Hematopoietic multipotent progenitor cell (in vitro differentiated cells): ENCODE measurements at regions not wholly inside any gene's neighbourhood (a gene's known extent, or its start where the extent isn't known, plus 50 kb on each side); places are given as distances from the start of the nearest gene placed in this dataset.
"Not testable (repeated sequence)": the region's sequence is repeated elsewhere in the genome, so short reads cannot be mapped to it uniquely, and the experiment has no call there.

Experiments used
- DNase-seq, 3 donors: peaks; one replicate each; pipeline ENCODE4 v3.0.0-alpha.2; 2011 to 2015; ENCODE audit warnings: low read depth in 2 of 3, low spot score in 2 of 3

DNA sequence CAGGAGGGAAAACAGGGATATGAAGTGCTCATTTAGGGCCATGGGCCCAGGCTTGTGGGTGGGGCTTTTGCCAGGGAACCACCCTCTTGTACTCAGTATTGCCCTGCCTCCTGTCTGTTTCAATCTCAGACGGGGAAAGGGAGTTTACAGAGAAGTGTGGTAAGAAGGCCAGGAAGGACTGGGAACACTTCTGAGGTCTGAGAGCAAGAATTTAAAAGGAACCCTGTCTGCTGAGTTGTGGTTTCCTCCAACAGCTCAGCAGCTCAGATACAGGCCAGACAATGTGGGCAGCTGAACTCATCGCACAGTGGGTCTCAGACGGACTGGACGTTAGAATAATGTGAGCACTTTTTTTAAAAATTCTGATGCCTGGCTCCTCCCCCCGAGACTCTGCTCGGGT, 354.1 kb upstream of the ARID1B start:
- peak in 2 of 3 donors; percentile 54 to 66 for DNase-seq

DNA sequence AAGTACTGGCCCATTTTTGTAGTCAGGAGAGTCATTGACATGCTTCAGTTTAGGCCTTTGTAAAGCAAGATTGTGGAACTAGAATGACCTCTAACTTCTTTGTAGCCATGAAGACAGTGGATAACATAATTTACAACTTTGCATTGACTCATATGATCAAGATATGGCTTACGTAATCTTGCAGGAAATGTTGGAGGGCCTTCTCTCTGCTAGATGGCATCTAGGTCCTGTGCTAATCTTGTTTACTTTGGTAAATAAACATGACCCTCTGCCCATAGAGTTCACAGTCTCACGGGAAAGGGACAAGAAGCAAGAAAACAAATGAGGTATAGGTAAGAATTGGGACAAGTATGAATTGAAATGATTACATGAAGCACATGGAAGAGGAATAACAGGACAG, 355.2 kb upstream of the ARID1B start:
- no peak for DNase-seq

DNA sequence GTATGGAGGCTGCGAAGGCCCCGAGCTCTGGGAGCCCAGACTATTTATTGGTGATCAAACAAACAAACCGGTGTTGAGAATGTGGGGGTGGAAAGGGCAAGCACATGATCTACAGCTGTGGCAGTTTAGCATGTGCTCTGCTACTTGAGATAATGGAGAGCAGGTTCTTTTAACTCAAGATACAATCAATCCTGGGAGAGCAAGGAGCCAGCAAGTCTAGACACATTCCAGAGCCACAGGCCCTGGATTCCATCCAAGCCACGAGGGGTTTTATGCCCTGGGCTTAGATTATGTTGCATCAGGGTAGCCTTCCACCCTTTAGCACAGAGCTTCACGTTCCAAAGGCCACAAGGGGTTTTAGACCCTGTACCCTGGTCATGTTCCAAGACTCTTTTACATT, 355.9 kb upstream of the ARID1B start:
- not testable (repeated sequence) for DNase-seq

DNA sequence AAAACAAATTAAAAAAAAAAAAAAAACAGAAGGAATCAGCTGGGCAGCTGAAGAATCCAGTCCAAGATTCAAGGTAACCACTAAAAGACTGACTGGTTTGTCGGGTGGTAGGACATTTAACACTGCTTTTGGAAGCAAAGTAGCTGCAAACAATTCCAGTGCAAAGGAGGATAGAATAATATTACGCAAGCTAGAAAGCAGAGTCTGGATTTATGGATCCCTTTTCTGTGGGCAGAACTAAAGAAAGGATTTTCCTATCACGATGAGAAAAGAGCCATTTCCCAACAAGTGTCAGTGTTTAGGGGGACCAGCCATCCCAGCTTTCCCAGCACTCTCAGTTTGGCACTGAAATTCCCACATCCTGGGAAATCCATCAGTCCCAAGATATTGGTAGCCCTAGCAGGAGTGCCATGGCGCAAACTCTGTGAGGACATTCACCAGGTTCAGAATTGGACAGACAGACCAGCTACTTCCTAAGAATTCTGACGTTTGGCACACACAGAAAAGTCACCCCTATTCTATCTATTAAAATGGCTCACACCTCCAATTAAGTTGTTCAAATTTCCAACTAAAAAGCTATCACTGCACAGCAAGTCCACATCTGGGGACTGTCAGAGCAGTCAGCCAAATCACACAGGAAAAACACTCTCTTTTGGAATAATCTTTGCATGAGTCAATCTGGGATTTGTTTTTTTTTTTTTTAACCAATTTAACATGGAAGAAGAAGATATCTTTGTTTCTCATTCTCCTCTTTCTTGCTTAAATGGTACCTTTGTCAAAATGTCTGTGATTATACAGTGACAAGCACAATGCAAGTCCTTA, 356.8 kb upstream of the ARID1B start:
- DNase-seq, result no peak

DNA sequence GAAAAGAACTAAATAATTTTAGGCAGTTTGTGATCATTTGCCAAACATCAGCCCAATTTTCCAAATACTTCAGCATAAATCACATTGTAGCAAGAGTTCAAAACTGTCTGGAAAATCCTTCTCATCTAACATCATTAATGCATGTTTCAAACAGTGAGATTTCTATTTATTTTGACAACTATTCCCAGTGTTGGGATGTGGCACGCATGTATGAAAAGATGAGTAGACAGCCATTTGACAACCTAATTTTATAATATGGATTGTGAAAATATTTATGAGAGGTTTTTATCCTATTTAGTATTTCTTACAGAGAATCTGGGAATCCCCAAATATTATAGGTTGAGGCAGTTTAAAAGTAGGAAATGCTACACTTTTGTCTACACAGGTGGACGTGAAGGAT, 357.6 kb upstream of the ARID1B start:
- no peak for DNase-seq

DNA sequence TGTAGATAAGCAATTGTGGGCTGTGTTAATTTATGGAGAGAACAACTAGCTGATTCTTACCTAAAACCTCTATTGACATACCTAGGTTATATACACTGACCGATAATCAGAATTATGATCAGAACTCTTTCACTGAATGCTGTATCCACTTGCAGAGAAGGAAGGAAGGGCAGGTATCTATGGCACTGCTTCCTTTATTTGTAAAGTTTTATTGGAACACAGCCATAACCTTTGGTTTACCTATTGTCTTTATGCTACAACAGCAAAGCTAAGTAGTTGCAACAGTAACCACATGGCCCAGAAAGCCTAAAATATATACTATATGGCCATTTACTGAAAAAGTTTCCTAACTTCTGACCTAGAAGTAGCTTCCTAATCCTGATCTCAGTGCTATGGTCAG, 358.9 kb upstream of the ARID1B start:
- DNase-seq, result no peak

DNA sequence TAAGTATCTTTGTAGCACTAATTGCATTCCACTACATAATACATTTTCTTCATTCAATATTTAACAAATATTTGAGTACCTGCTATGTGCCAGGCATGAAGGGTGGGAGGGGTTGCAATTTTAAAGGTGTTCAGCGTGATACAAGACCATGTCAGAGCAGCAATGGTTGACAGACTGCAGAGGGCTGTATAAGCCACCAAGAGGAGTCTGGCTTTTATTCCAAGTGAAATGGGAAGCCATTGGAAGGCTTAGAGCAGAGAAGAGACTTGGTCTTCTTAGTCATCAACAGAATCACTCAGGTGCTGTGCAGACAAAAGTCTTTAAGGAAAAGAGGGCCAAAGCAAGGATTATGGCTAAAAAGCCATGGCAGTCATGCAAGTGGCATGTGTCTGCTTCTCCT, 360.8 kb upstream of the ARID1B start:
- DNase-seq, result no peak

DNA sequence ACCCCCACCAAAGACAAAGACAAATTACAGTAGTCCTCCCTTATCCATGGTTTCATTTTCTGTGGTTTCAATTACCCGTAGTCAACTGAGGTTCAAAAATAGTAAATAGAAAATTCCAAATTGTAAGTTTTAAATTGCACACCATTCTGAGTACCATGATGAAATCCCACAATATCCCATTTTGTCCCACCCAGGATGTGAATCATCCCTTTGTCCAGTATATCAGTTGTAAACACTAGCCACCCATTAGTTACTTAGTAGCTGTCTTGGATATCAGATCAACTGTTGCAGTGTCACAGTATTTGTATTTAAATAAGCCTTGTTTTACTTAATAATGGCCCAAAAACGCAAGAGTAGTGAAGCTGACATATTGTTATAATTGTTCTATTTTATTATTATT, 364.0 kb upstream of the ARID1B start:
- no peak for DNase-seq

DNA sequence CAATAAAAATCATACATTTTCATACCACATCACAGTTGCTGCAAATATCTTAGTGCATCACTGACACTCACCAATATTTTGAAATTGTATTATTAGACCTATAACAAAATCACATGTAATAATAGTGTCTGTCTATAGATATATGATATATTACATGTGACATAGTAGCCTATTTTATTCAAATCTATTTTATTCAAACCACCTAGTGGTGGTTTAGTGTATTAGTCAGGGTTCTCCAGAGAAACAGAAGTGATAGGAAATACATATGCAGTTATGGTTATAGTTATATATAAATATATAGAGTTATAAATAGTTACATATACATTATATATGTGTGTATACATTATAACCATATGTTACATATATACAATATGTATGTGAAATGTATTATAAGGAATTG, 366.5 kb upstream of the ARID1B start:
- DNase-seq, result no peak

DNA sequence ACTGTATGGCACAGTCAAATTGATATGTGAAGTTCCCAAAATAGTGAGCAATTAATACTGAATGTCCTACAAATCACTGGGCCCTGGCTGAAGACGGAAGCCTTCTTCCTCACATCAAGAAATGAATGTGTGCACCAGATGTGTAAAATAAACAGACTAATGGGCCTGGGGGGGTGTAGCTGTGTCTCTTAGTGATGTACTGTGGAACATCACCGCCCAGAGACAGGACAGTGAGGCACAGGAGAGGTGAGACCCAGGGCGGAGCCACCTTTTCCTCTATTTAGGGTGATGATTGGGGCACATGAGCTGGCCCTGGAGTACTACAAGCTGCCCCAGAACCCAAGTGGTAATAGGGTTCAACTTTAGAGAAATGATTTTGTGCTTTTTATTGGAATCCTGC, 368.5 kb upstream of the ARID1B start:
- no peak for DNase-seq

DNA sequence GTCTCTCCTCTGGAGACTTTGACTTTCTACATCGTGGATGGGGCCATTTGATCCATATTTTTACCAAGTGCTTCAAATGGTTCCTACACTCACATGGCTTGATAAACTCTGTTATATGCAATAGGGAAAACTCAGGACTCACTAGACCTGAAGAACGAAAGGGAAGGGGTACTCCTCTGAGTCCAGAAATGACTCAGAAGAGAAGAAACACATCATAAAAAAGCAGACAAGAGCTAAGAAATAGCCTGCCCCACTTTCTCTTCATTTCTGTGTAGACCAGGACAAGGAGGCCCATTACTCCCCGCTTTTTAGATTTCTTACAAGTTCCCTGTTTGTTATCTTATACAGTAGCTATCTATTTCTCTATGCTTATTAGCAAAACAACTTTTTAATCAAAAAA, 369.8 kb upstream of the ARID1B start:
- no peak for DNase-seq

DNA sequence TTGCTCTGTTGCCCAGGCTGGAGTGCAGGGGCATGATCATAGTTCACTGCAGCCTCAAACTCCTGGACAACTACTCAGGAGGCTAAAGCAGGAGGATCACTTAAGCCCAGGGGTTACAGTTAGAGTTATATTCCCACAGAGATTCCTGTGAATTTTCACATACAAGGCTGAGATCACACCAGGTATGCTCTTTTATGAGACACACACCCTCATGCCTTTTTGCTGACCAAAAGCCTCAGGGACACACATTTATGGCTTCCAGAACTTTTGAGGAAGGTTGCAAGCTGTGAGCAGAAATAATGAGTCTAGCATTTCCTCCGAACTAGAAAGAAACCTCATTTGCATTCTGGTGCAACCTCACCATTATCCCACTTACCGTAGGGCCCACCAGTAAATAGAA, 370.5 kb upstream of the ARID1B start:
- no peak for DNase-seq

DNA sequence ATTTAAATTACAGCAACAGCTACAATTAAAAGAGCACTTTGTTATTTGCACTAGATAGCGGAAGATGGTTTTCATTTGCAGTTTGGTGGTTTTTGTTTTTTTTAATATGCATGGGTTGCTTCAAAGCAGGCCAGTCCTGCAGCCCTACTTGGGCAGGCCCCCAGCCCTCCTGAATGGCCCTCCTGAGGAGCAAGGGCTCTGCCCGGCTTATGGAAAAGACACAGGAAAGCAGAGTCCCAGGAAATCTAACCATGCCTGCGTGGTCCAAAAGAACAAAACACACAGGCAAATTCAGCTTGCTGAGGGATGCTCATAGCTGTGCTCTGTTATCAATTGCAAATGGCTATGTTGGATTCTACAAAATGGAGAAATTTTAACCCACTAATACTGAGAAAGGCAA, 371.1 kb upstream of the ARID1B start:
- DNase-seq, result no peak

DNA sequence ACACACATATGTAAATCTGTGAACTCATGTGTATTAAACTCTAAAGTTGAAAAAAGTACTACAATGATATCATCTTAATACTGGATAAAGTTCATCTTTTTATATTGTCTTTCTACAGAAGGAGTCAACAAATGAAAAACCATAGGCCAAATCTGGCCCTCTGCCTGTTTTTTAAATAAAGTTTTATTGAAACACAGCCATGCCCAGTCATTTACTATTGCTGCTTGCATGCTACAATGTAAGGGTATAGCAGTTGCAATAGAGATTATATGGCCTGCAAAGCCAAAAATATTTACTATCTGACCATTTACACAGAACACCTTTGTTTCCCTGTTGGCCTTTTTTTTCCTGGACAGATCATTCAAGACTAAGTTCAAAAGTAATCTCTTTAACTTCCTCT, 374.6 kb upstream of the ARID1B start:
- DNase-seq, result no peak

DNA sequence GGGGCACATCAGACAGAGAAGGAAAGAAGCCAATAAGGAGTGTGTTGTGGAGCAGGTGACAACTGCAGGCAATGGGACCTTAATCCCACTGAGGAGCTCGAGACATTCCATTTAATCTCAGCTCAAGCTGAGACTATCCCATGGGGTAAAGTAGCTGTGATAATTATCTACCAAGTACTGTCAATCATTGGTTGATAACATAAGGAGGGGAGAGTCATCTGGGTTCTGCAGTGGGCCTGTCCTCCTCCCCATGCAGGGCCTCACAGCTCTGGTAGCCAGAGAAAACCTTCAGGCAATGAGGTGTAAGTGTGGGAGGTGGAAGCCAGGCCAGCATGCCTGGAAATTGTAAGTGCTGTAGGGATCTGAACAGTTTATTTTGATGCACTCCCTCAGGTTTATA, 375.0 kb upstream of the ARID1B start:
- no peak for DNase-seq

DNA sequence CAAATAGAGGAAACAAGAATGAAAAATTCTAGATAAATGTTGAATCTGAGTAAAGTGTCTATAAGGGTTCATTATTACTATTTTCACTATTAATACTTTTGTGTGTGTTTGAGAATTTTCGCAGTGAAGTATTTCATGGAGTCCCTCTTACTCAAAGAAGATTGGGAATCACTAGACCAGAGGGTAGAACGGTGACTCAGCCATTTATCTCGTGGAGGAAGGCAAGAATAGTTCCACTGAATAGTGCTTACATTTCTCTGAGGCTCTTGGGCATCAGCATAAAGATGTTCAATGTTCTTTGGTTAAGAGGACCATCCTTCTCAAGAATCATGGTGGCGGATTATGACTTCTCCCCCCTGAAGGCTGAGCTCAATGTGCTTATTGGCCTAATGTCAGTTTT, 376.7 kb upstream of the ARID1B start:
- no peak for DNase-seq

DNA sequence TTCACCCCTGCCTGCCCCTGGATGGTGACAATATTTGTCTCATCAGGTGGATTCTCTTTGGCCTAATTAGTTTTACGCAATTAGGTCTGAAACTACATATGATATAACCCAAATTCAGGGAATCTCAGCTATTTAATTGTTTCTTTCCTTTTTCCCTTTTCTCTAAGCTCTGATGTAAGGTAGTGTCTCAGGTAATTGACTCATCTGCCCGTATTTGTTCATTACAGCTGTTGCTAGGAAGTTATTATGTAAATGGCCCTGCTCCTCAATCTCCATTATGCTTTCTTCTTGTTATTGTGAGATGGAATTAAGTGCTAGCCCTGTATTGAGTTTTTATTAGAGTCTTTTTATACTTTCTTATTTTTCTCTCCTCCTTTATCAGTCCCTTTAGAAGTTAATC, 378.2 kb upstream of the ARID1B start:
- DNase-seq, result no peak

DNA sequence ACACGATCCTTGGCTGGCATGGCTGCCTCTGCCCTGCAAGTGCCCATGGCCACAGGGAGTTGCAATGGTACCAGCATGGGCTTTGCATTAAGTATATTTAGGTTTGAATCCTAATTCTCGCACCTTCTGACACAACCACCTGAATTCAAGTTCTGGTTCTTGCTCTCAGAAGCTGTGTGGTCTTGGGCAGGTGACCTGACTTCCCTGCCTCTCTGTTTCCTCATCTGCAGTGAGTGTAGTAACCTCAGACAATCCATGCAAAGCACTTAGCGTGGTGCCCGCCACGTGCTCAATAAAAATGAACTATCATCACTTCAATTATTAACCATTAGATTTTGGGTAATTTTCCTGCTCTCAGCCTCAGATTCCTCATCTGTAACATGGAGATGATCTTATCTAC, 378.8 kb upstream of the ARID1B start:
- DNase-seq, result no peak

DNA sequence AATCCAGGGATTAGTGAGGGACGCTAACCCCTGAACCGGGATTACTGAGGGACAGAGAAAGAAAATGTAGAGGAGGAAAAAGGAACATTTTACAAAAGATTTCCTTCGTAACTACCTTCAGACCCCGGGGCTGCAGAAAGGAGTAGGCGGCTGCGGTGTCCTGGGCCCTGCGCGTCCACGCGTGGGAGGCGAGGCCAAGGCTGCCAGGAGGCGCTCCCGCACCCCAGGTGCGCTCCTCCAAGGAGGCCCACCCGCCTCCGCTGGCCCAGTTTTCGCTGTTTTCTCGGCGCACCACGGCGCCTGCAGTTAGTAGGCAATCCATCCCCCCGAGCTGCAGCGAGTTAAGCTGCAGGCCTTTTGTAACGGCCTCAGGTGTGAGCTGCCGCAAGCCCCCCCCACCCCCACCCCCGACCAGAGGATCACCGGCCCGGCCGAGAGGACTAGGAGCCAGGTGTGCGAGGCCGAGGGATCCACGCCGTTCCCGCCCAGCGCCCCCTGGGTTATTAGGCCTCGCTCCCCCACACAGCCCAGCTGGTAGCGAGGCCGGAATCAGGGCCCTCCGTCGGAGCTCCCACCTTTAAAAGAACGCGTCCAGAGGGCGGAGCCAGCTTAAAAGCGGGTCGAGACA, 380.3 kb upstream of the ARID1B start:
- DNase-seq, result peak in 1 of 3 donors; percentile 28

DNA sequence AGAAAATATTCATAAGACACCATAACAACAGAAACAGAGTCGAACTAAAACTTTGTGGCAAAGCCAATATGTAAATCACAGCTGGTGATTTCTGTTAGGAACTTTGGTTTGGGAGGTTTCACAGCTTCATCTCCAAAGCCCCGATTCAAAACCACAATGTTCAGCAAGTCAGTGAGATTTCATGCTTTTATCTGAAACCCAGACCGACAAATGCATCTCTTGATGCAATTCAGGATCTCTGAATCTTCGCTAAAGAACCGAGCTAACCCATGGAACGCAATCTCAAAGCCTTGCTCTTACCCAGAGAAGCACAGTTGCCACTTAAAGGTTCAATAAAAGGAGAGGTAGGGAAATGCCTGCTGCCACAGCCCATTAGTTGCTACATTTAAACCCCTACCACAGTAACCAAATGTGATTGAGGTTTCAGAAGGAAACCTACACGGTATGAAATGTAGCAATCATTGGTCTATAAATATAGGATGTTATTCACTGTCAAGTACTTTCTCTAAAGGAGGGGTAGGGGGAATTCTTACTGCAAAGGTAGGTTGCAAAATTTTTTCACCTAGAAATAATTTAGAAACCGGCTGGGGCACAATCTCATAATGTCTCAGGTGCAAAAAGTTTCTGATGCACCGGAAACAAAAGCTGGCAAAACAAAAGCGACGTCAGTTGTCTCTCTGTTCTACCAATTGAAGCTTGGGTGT, 381.0 kb upstream of the ARID1B start:
- peak in 1 of 3 donors; percentile 33 for DNase-seq

DNA sequence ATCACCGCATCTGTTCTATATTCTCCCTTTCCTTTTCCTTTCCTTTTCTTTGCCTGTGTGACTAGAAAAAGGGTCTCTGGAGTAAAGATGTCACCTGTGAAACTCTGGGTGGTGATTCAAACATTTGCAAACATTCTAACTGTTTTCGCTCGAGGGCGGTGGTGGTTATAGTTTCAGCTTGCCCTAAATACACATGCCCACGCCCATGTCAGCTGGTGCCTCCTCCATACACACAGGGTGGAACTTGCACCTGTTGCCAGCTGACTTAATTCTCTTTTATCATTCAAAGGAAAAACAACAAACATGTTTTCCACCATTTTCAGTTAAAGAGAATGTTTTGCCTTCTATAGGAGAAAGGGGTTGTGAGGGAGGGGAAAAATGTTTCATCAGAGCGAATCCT, 381.9 kb upstream of the ARID1B start:
- peak in 1 of 3 donors; percentile 16 for DNase-seq

DNA sequence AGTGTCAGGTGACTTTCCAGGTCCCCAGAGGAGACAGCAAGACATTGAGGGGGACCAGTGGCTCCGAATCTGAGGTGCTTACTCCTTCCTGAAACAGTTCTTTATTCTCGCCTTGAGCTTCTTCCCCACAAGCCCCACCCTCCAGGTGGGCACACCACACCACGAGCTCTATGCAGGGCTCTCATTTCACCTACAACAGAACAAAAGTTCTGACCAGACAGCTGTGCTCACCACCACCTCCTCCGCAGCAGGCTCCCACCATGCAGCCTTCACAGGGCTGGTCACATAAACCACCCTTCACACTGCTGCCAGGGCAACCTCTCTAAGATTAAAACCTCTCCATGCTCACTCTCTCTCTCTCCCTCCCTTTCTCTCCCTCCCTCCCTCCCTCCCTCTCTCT, 384.5 kb upstream of the ARID1B start:
- no peak for DNase-seq
